ENCODE measurements at regions not wholly inside any gene's neighbourhood (a gene's known extent, or its start where the extent isn't known, plus 50 kb on each side); places are given as distances from the start of the nearest gene placed in this dataset.

- POLR2A ChIA-PET: no interaction called here
- peaks cover 0 to 2% of the 10 kb centered on the region in 2 experiments; a peak in 2 of 4 replicates for H3K4me1 ChIP-seq (ENCODE audit: control insufficient read depth in 1 of 2, insufficient read depth in 2 of 2, low read depth in 1 of 2, low read length in 1 of 2)
- H3K9me2 ChIP-seq: no peaks in the 10 kb centered on the region
- H3K9me3 ChIP-seq: no peaks in the 10 kb centered on the region
- H3F3A ChIP-seq (replicated peaks; ENCODE audit: insufficient read depth): no peaks in the 10 kb centered on the region
- H3K27ac ChIP-seq (ENCODE audit: low read depth in 2 of 2, low read length in 1 of 2): no peak overlapping the region
- H3K4me3 ChIP-seq (ENCODE audit: low read depth in 2 of 2, low read length in 1 of 2): no peak overlapping the region
- H3K79me2 ChIP-seq (ENCODE audit: insufficient read depth): no peaks in the 10 kb centered on the region
- no peaks in the 10 kb centered on the region for H3K27me3 ChIP-seq (ENCODE audit: insufficient read depth)
- H4K20me1 ChIP-seq (ENCODE audit: insufficient read depth): no peaks in the 10 kb centered on the region
- CTCF ChIA-PET: interaction anchor here (1.2 kb wide), 1 partner anchor 219 kb away, joined by 3 read pairs; no protein-coding TSS in a partner anchor
- H3K36me3 ChIP-seq (replicated peaks in 1 of 2; ENCODE audit: control insufficient read depth in 1 of 2, insufficient read depth in 2 of 2, low read length in 1 of 2): no peaks in the 10 kb centered on the region
- TF ChIP-seq EZH2phosphoT487 (IDR thresholded peaks at IDR 0.05; ENCODE audit: borderline replicate concordance, low read depth) (no peak), MXI1 (IDR thresholded peaks at IDR 0.05; ENCODE audit: low read depth, low read length) (no peak), RFX5 (IDR thresholded peaks at IDR 0.05; ENCODE audit: low read length) (no peak), JUND (IDR thresholded peaks at IDR 0.05) (no peak), GABPA (IDR thresholded peaks at IDR 0.05; ENCODE audit: low read depth) (no peak), IRF3 (IDR thresholded peaks at IDR 0.05; ENCODE audit: low read depth, low read length) (no peak), FOXM1 (IDR thresholded peaks at IDR 0.05; ENCODE audit: low read depth) (no peak), TEAD4 (IDR thresholded peaks at IDR 0.05; ENCODE audit: borderline replicate concordance, insufficient read depth) (no peak), MAX (IDR thresholded peaks at IDR 0.05; ENCODE audit: low read depth) (no peak), SIN3A (IDR thresholded peaks at IDR 0.05; ENCODE audit: borderline replicate concordance, low read depth, low read length) (no peak), ELF1 (IDR thresholded peaks at IDR 0.05) (no peak), USF2 (IDR thresholded peaks at IDR 0.05; ENCODE audit: borderline replicate concordance, low read depth, low read length) (no peak), SMC3 (IDR thresholded peaks at IDR 0.05; ENCODE audit: low read depth, low read length) (no peak), RCOR1 (IDR thresholded peaks at IDR 0.05; ENCODE audit: low read length) (no peak), YY1 (IDR thresholded peaks at IDR 0.05; ENCODE audit: low read depth) (no peak), MEF2A (IDR thresholded peaks at IDR 0.05; ENCODE audit: borderline replicate concordance, low read depth) (no peak)
- TF ChIP-seq, protein P1, sequence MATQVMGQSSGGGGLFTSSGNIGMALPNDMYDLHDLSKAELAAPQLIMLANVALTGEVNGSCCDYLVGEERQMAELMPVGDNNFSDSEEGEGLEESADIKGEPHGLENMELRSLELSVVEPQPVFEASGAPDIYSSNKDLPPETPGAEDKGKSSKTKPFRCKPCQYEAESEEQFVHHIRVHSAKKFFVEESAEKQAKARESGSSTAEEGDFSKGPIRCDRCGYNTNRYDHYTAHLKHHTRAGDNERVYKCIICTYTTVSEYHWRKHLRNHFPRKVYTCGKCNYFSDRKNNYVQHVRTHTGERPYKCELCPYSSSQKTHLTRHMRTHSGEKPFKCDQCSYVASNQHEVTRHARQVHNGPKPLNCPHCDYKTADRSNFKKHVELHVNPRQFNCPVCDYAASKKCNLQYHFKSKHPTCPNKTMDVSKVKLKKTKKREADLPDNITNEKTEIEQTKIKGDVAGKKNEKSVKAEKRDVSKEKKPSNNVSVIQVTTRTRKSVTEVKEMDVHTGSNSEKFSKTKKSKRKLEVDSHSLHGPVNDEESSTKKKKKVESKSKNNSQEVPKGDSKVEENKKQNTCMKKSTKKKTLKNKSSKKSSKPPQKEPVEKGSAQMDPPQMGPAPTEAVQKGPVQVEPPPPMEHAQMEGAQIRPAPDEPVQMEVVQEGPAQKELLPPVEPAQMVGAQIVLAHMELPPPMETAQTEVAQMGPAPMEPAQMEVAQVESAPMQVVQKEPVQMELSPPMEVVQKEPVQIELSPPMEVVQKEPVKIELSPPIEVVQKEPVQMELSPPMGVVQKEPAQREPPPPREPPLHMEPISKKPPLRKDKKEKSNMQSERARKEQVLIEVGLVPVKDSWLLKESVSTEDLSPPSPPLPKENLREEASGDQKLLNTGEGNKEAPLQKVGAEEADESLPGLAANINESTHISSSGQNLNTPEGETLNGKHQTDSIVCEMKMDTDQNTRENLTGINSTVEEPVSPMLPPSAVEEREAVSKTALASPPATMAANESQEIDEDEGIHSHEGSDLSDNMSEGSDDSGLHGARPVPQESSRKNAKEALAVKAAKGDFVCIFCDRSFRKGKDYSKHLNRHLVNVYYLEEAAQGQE (IDR thresholded peaks at IDR 0.05; ENCODE audit: low read depth, low read length): no peak
- TF ChIP-seq, protein P2, sequence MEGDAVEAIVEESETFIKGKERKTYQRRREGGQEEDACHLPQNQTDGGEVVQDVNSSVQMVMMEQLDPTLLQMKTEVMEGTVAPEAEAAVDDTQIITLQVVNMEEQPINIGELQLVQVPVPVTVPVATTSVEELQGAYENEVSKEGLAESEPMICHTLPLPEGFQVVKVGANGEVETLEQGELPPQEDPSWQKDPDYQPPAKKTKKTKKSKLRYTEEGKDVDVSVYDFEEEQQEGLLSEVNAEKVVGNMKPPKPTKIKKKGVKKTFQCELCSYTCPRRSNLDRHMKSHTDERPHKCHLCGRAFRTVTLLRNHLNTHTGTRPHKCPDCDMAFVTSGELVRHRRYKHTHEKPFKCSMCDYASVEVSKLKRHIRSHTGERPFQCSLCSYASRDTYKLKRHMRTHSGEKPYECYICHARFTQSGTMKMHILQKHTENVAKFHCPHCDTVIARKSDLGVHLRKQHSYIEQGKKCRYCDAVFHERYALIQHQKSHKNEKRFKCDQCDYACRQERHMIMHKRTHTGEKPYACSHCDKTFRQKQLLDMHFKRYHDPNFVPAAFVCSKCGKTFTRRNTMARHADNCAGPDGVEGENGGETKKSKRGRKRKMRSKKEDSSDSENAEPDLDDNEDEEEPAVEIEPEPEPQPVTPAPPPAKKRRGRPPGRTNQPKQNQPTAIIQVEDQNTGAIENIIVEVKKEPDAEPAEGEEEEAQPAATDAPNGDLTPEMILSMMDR (IDR thresholded peaks at IDR 0.05): no peak
- TF ChIP-seq, protein P3, sequence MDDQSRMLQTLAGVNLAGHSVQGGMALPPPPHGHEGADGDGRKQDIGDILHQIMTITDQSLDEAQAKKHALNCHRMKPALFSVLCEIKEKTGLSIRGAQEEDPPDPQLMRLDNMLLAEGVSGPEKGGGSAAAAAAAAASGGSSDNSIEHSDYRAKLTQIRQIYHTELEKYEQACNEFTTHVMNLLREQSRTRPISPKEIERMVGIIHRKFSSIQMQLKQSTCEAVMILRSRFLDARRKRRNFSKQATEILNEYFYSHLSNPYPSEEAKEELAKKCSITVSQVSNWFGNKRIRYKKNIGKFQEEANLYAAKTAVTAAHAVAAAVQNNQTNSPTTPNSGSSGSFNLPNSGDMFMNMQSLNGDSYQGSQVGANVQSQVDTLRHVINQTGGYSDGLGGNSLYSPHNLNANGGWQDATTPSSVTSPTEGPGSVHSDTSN (IDR thresholded peaks at IDR 0.05): no peak
- TF ChIP-seq, protein P4, sequence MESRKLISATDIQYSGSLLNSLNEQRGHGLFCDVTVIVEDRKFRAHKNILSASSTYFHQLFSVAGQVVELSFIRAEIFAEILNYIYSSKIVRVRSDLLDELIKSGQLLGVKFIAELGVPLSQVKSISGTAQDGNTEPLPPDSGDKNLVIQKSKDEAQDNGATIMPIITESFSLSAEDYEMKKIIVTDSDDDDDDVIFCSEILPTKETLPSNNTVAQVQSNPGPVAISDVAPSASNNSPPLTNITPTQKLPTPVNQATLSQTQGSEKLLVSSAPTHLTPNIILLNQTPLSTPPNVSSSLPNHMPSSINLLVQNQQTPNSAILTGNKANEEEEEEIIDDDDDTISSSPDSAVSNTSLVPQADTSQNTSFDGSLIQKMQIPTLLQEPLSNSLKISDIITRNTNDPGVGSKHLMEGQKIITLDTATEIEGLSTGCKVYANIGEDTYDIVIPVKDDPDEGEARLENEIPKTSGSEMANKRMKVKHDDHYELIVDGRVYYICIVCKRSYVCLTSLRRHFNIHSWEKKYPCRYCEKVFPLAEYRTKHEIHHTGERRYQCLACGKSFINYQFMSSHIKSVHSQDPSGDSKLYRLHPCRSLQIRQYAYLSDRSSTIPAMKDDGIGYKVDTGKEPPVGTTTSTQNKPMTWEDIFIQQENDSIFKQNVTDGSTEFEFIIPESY (IDR thresholded peaks at IDR 0.05; ENCODE audit: borderline replicate concordance, low read depth): no peak
- no peak overlapping the region for H2AFZ ChIP-seq (ENCODE audit: low read depth)
- H3K4me2 ChIP-seq: no peak overlapping the region
- no peak for DNase-seq
- no peak overlapping the region for H3K9ac ChIP-seq
- WGBS (ENCODE audit: low lambda C conversion rate): 23% methylated on average over 2 of the region's 3 CpGs
Observed at GRCh38 chr2:163828771-163829170, 93.0 kb upstream of the FIGN start.

All from SK-N-SH (cell line).